IMR-90 (cell line): ENCODE measurements at regions not wholly inside any gene's neighbourhood (a gene's known extent, or its start where the extent isn't known, plus 50 kb on each side); places are given as distances from the start of the nearest gene placed in this dataset.

Experiments used
- ATAC-seq: fragments of 200-7000 bp; cut with Tn5 transposase; 2 replicates; pipeline ENCODE4 v1.9.1; 2020; ENCODE audit warnings: low read depth, mild to moderate bottlenecking, moderate library complexity
- BruUV-seq: library from RNA; stranded (reverse); fragments of 400-500 nt; replicated peaks from 2 replicates; lab custom pipeline; 2021; lab: Mats Ljungman, UMichigan
- CTCF ChIA-PET: fragments of 300-600 bp; formaldehyde crosslinking; extraction: SDS; loops from one replicate; lab custom pipeline; 2021; ENCODE audit warnings: antibody characterized with exemption; lab: Yijun Ruan, JAX
- POLR2A ChIA-PET: fragments of 300-600 bp; sonication (Branson Sonifier 250); formaldehyde crosslinking; loops from one replicate; lab custom pipeline; 2022; ENCODE audit warnings: antibody characterized with exemption; ENCODE audit not compliant: unreplicated experiment; lab: Charles Lee
- DNase-seq: peaks from one replicate; pipeline ENCODE4 v3.0.0; 2013
- H2AFZ ChIP-seq: replicated peaks from 2 replicates; pipeline ENCODE3; 2013; ENCODE audit warnings: low read length, mild to moderate bottlenecking; ENCODE audit not compliant: poor library complexity
- H2AK5ac ChIP-seq: 2 replicates; pipeline ENCODE4 v1.6.1; 2013; ENCODE audit warnings: low read depth, low read length, inconsistent platforms
- H2AK9ac ChIP-seq: replicated peaks from 2 replicates; pipeline ENCODE3; 2013; ENCODE audit warnings: mild to moderate bottlenecking, low read depth, low read length, moderate library complexity; ENCODE audit not compliant: poor library complexity
- H2BK120ac ChIP-seq: 2 replicates; pipeline ENCODE4 v1.6.1; 2013; ENCODE audit warnings: low read depth, low read length, inconsistent platforms
- H2BK15ac ChIP-seq: 3 replicates; pipeline ENCODE4 v1.6.1; 2013; ENCODE audit warnings: low read depth, low read length, inconsistent platforms
- H2BK20ac ChIP-seq: 2 replicates; pipeline ENCODE4 v1.6.1; 2013; ENCODE audit warnings: low read depth, mild to moderate bottlenecking, inconsistent platforms, low read length, moderate library complexity
- H2BK5ac ChIP-seq: 2 replicates; pipeline ENCODE4 v1.6.1; 2013; ENCODE audit warnings: mild to moderate bottlenecking, low read depth, low read length, inconsistent platforms; ENCODE audit not compliant: poor library complexity, severe bottlenecking
- H3K14ac ChIP-seq: replicated peaks from 2 replicates; pipeline ENCODE4 v1.6.1; 2013; ENCODE audit warnings: low read depth, low read length, inconsistent platforms
- H3K18ac ChIP-seq: 2 replicates; pipeline ENCODE4 v1.6.1; 2013; ENCODE audit warnings: low read depth, low read length, control low read depth
- H3K23ac ChIP-seq: 2 replicates; pipeline ENCODE4 v1.6.1; 2013; ENCODE audit warnings: low read depth, low read length, inconsistent platforms
- H3K27ac ChIP-seq: 2 replicates; pipeline ENCODE4 v1.5.1; 2013; ENCODE audit warnings: mild to moderate bottlenecking, control low read depth, low read length; ENCODE audit not compliant: insufficient read depth
- H3K27me3 ChIP-seq: 2 replicates; pipeline ENCODE4 v1.6.1; 2013; ENCODE audit warnings: low read length; ENCODE audit not compliant: control insufficient read depth, insufficient read depth
- H3K36me3 ChIP-seq: 2 replicates; pipeline ENCODE4 v1.6.1; 2013; ENCODE audit warnings: low read length, mixed read lengths; ENCODE audit not compliant: control insufficient read depth, insufficient read depth
- H3K4ac ChIP-seq: 2 replicates; pipeline ENCODE4 v1.6.1; 2013; ENCODE audit warnings: low read depth, low read length, inconsistent platforms
- H3K4me1 ChIP-seq: 2 replicates; pipeline ENCODE4 v1.6.1; 2013; ENCODE audit warnings: low read length, mixed read lengths; ENCODE audit not compliant: control insufficient read depth, insufficient read depth
- H3K4me2 ChIP-seq: 2 replicates; pipeline ENCODE4 v1.6.1; 2013; ENCODE audit warnings: low read depth, mild to moderate bottlenecking, control low read depth, low read length, moderate library complexity
- H3K4me3 ChIP-seq: 2 replicates; pipeline ENCODE4 v1.5.1; 2013; ENCODE audit warnings: low read depth, mild to moderate bottlenecking, control low read depth, low read length, moderate library complexity; ENCODE audit not compliant: insufficient read depth
- H3K56ac ChIP-seq: 2 replicates; pipeline ENCODE4 v1.6.1; 2013; ENCODE audit warnings: low read length, inconsistent platforms; ENCODE audit not compliant: insufficient read depth; ENCODE audit errors: extremely low read depth
- H3K79me1 ChIP-seq, 2 experiments: 2 replicates each; pipeline ENCODE4 v1.6.1; 2013; ENCODE audit warnings: low read length in 2 of 2, inconsistent platforms in 1 of 2, low read depth in 1 of 2
- H3K9ac ChIP-seq: 2 replicates; pipeline ENCODE4 v1.6.1; 2013; ENCODE audit warnings: low read depth, low read length, control low read depth
- H3K9me1 ChIP-seq: 2 replicates; pipeline ENCODE4 v1.6.1; 2013; ENCODE audit warnings: low read length, inconsistent platforms; ENCODE audit not compliant: insufficient read depth
- H3K9me3 ChIP-seq: 2 replicates; pipeline ENCODE4 v1.6.1; 2013; ENCODE audit warnings: low read length; ENCODE audit not compliant: control insufficient read depth, insufficient read depth
- H4K20me1 ChIP-seq: 2 replicates; pipeline ENCODE4 v1.6.1; 2013; ENCODE audit warnings: low read length, inconsistent platforms; ENCODE audit not compliant: insufficient read depth
- H4K5ac ChIP-seq: 2 replicates; pipeline ENCODE4 v1.6.1; 2013; ENCODE audit warnings: mild to moderate bottlenecking, low read depth, low read length, control low read depth
- H4K8ac ChIP-seq, 2 experiments: 2 replicates each; pipeline ENCODE4 v1.6.1; 2013; ENCODE audit warnings: low read depth in 2 of 2, low read length in 2 of 2, control low read depth in 1 of 2, inconsistent platforms in 1 of 2
- H4K91ac ChIP-seq: 2 replicates; pipeline ENCODE4 v1.6.1; 2013; ENCODE audit warnings: low read depth, low read length, inconsistent platforms; ENCODE audit not compliant: insufficient read depth
- BHLHE40 ChIP-seq: fragments of 150-350 bp; IDR thresholded peaks from 2 replicates; pipeline ENCODE4 v1.6.1; 2016; ENCODE audit warnings: mild to moderate bottlenecking, low read depth, low read length
- CEBPB ChIP-seq: IDR thresholded peaks from 2 replicates; pipeline ENCODE4 v1.6.1; 2012; ENCODE audit warnings: low read depth, low read length, improper control_type of control experiment
- CHD1 ChIP-seq: IDR thresholded peaks from 2 replicates; pipeline ENCODE4 v1.6.1; 2012; ENCODE audit warnings: low read depth, low read length, improper control_type of control experiment
- CTCF ChIP-seq: conservative IDR thresholded peaks from 2 replicates; pipeline ENCODE4 v1.5.1; 2012; ENCODE audit warnings: mild to moderate bottlenecking, low read depth, low read length, improper control_type of control experiment
- ELK1 ChIP-seq: fragments of 150-350 bp; IDR thresholded peaks from 2 replicates; pipeline ENCODE4 v1.6.1; 2016; ENCODE audit warnings: low read depth, mild to moderate bottlenecking, low read length, moderate library complexity, borderline replicate concordance
- FOS ChIP-seq: fragments of 150-350 bp; IDR thresholded peaks from 2 replicates; pipeline ENCODE4 v1.6.1; 2016; ENCODE audit warnings: low read depth, low read length
- MAFK ChIP-seq: IDR thresholded peaks from 2 replicates; pipeline ENCODE4 v1.6.1; 2012; ENCODE audit warnings: low read depth, low read length, improper control_type of control experiment
- MAZ ChIP-seq: IDR thresholded peaks from 2 replicates; pipeline ENCODE4 v1.6.1; 2012; ENCODE audit warnings: low read depth, mild to moderate bottlenecking, low read length, improper control_type of control experiment, moderate library complexity, borderline replicate concordance
- MXI1 ChIP-seq: IDR thresholded peaks from 2 replicates; pipeline ENCODE4 v1.6.1; 2012; ENCODE audit warnings: low read depth, mild to moderate bottlenecking, low read length, moderate library complexity, borderline replicate concordance
- NFE2L2 ChIP-seq: fragments of 150-350 bp; IDR thresholded peaks from 2 replicates; pipeline ENCODE4 v1.6.1; 2016; ENCODE audit warnings: low read depth, mild to moderate bottlenecking, low read length
- POLR2A ChIP-seq: IDR thresholded peaks from 2 replicates; pipeline ENCODE4 v1.6.1; 2012; ENCODE audit warnings: mild to moderate bottlenecking, low read depth, low read length
- RCOR1 ChIP-seq: IDR thresholded peaks from 2 replicates; pipeline ENCODE4 v1.6.1; 2012; ENCODE audit warnings: mild to moderate bottlenecking, low read length, improper control_type of control experiment; ENCODE audit not compliant: insufficient replicate concordance
- RFX5 ChIP-seq: IDR thresholded peaks from 2 replicates; pipeline ENCODE4 v1.8.0; 2012; ENCODE audit warnings: low read depth, mild to moderate bottlenecking, low read length, moderate library complexity
- SMC3 ChIP-seq: fragments of 150-350 bp; IDR thresholded peaks from 2 replicates; pipeline ENCODE4 v1.6.1; 2016; ENCODE audit warnings: low read depth, mild to moderate bottlenecking, antibody characterized with exemption, low read length, moderate library complexity
- WGBS, 2 experiments: methylation state at CpG; one replicate each; pipeline versions ENCODE4 v1.1.5 to v1.1.7; 2013; ENCODE audit warnings: missing lambda C conversion rate in 2 of 2; ENCODE audit not compliant: insufficient read length in 1 of 2; ENCODE audit errors: extremely low coverage in 2 of 2; 5-methylcytosine and 5-hydroxymethylcytosine counted together
- dilution Hi-C: fragments of 300-500 bp; cut with HindIII; formaldehyde crosslinking; loops from one replicate; pipeline ENCODE4 v1.14.3; 2018; ENCODE audit warnings: low sequenced_read_pairs; ENCODE audit not compliant: unreplicated experiment
- in situ Hi-C: fragments of 300-500 bp; cut with MboI; formaldehyde crosslinking; loops from 3 replicates; pipeline ENCODE4 v1.14.3; 2019; ENCODE audit warnings: low sequenced_read_pairs, inconsistent platforms, mixed read lengths
- intact Hi-C: fragments of 100-400 bp; cut with micrococcal nuclease; formaldehyde crosslinking; loops from 2 replicates; pipeline ENCODE4 v1.10.0; 2022
- TF ChIP-seq, protein P1 (sequence below): fragments of 150-350 bp; IDR thresholded peaks from 2 replicates; pipeline ENCODE4 v1.6.1; 2017; ENCODE audit warnings: mild to moderate bottlenecking, antibody characterized with exemption, low read length, low read depth

DNA sequence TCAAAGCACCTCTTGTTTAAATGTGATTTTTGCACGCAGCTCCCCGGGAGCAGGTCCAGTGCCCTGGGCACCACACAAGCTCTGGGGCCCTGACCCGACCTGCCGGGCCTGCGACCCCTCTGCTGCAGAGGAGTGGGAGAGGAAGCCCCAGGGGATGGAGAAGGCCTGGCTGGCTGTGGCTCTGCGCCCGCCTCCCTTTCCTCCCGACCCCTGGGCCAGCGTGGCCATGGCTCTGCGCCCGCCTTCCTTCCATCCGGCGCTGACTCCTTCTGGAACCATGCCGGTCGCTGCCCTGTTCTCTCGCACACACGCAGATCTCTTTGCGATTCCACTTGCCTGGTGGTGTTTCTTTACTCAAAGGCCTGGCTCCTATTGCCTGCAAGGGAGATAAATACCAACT is 166.5 kb upstream of the SALL3 start:
- no peaks in the 10 kb centered on the region for H4K20me1 ChIP-seq
- no peak overlapping the region for H3K14ac ChIP-seq
- no peak overlapping the region for H3K4me3 ChIP-seq
- H3K4me1 ChIP-seq = no peaks in the 10 kb centered on the region
- H3K27ac ChIP-seq = no peak overlapping the region
- no peak overlapping the region for H2BK15ac ChIP-seq
- H3K18ac ChIP-seq = no peak overlapping the region
- no peaks in the 10 kb centered on the region for H3K79me1 ChIP-seq
- POLR2A ChIA-PET = no interaction called here
- peaks cover 46% of the 10 kb centered on the region for H3K9me3 ChIP-seq
- no peaks in the 10 kb centered on the region for H3K27me3 ChIP-seq
- H4K5ac ChIP-seq = no peak overlapping the region
- no peaks in the 10 kb centered on the region for H3K36me3 ChIP-seq
- BruUV-seq = no TSS peak
- CTCF ChIA-PET = no interaction called here
- no peak for TF ChIP-seq SMC3
- no peak for TF ChIP-seq CHD1
- TF ChIP-seq MXI1 = no peak
- no peak for TF ChIP-seq CTCF
- TF ChIP-seq, protein P1, sequence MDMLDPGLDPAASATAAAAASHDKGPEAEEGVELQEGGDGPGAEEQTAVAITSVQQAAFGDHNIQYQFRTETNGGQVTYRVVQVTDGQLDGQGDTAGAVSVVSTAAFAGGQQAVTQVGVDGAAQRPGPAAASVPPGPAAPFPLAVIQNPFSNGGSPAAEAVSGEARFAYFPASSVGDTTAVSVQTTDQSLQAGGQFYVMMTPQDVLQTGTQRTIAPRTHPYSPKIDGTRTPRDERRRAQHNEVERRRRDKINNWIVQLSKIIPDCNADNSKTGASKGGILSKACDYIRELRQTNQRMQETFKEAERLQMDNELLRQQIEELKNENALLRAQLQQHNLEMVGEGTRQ = no peak
- no peak for TF ChIP-seq MAFK
- no peak for TF ChIP-seq RCOR1
- no peak for TF ChIP-seq MAZ
- TF ChIP-seq CEBPB = no peak
- TF ChIP-seq NFE2L2 = no peak
- TF ChIP-seq BHLHE40 = no peak
- TF ChIP-seq FOS = no peak
- TF ChIP-seq RFX5 = no peak
- TF ChIP-seq ELK1 = no peak
- no peak for TF ChIP-seq POLR2A
- H2BK5ac ChIP-seq = no peak overlapping the region
- in situ Hi-C loops (no loop called here), dilution Hi-C loops (no loop called here), intact Hi-C loops (no loop called here)
- no peak overlapping the region for H2AK9ac ChIP-seq
- H4K91ac ChIP-seq = no peak overlapping the region
- no peaks in the 10 kb centered on the region for H3K9me1 ChIP-seq
- H3K4ac ChIP-seq = no peak overlapping the region
- no peak overlapping the region for H4K8ac ChIP-seq
- no peak overlapping the region for H3K9ac ChIP-seq
- H3K23ac ChIP-seq = no peak overlapping the region
- no peak overlapping the region for H2BK120ac ChIP-seq
- 71% methylated on average over 7 of the region's 18 CpGs; no CpG with 5 or more reads in 1 of the 2 experiments for WGBS, 2 experiments
- H3K56ac ChIP-seq = no peak overlapping the region
- DNase-seq (no peak), ATAC-seq (no peak)
- H3K4me2 ChIP-seq = no peak overlapping the region
- H2AK5ac ChIP-seq = no peak overlapping the region
- H2BK20ac ChIP-seq = no peak overlapping the region
- no peak overlapping the region for H2AFZ ChIP-seq
